OCI-LY3 (cell line): ENCODE measurements at regions not wholly inside any gene's neighbourhood (a gene's known extent, or its start where the extent isn't known, plus 50 kb on each side); places are given as distances from the start of the nearest gene placed in this dataset.

Experiments used
- EZH2phosphoT487 ChIP-seq: fragments of 200-600 bp; shearing (Covaris generic); IDR thresholded peaks from 2 replicates; pipeline ENCODE4 v1.6.1; 2018; ENCODE audit warnings: antibody characterized with exemption, mixed run types, low read depth
- TF ChIP-seq, protein P1 (sequence below): fragments of 200-600, 300-600 bp; sonication (generic); IDR thresholded peaks from 2 replicates; pipeline ENCODE4 v1.5.1; 2014; ENCODE audit warnings: antibody characterized with exemption, low read length, low read depth

DNA sequence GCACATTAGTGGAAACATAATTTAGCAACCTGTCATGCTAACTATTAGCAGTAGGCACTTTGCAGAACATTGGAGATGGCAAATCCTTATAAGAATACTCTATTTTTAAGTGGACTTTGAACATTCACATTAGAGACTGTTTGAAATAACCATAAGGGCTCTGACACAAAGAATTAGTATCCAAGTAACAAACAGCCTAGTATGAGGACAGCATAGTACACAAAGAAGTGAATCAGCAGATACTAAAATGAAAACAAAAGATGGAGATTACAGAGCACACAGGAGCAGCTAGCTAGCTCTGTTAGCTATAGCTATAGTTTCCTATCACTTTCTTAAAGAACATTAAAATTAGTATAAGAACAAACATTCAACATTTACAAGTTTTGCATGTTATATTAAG lies 256.3 kb upstream of the SPOPL start:
- TF ChIP-seq, protein P1, sequence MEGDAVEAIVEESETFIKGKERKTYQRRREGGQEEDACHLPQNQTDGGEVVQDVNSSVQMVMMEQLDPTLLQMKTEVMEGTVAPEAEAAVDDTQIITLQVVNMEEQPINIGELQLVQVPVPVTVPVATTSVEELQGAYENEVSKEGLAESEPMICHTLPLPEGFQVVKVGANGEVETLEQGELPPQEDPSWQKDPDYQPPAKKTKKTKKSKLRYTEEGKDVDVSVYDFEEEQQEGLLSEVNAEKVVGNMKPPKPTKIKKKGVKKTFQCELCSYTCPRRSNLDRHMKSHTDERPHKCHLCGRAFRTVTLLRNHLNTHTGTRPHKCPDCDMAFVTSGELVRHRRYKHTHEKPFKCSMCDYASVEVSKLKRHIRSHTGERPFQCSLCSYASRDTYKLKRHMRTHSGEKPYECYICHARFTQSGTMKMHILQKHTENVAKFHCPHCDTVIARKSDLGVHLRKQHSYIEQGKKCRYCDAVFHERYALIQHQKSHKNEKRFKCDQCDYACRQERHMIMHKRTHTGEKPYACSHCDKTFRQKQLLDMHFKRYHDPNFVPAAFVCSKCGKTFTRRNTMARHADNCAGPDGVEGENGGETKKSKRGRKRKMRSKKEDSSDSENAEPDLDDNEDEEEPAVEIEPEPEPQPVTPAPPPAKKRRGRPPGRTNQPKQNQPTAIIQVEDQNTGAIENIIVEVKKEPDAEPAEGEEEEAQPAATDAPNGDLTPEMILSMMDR, result no peak
- TF ChIP-seq EZH2phosphoT487, result no peak
